Neural progenitor cell (in vitro differentiated cells): ENCODE measurements at regions not wholly inside any gene's neighbourhood (a gene's known extent, or its start where the extent isn't known, plus 50 kb on each side); places are given as distances from the start of the nearest gene placed in this dataset.

ENCODE experiments used
- DNase-seq: peaks from one replicate; pipeline ENCODE4 v3.0.0-alpha.2; 2016; ENCODE audit warnings: low spot score
- H2AFZ ChIP-seq: fragments of 200-600 bp; sonication (generic); replicated peaks from 2 replicates; pipeline ENCODE4 v1.6.1; 2016; ENCODE audit warnings: antibody characterized with exemption
- H3F3A ChIP-seq: fragments of 200-600 bp; sonication (generic); 2 replicates; pipeline ENCODE4 v1.6.1; 2016; ENCODE audit warnings: antibody characterized with exemption, low read depth
- H3K27ac ChIP-seq: fragments of 200-600 bp; sonication (generic); 2 replicates; pipeline ENCODE4 v1.5.1; 2016; ENCODE audit warnings: mild to moderate bottlenecking
- H3K27me3 ChIP-seq: fragments of 200-600 bp; sonication (generic); 2 replicates; pipeline ENCODE4 v1.6.1; 2016; ENCODE audit warnings: mild to moderate bottlenecking, moderate library complexity
- H3K36me3 ChIP-seq: fragments of 200-600 bp; sonication (generic); 2 replicates; pipeline ENCODE4 v1.5.1; 2016
- H3K4me1 ChIP-seq: fragments of 200-600 bp; sonication (generic); 2 replicates; pipeline ENCODE4 v1.6.1; 2016; ENCODE audit warnings: mixed run types
- H3K4me2 ChIP-seq: fragments of 200-600 bp; sonication (generic); 2 replicates; pipeline ENCODE4 v1.6.1; 2016
- H3K4me3 ChIP-seq: fragments of 200-600 bp; sonication (generic); 2 replicates; pipeline ENCODE4 v1.5.1; 2016
- H3K79me2 ChIP-seq: fragments of 200-600 bp; sonication (generic); 2 replicates; pipeline ENCODE4 v1.6.1; 2016; ENCODE audit warnings: low read depth
- H3K9ac ChIP-seq: fragments of 200-600 bp; sonication (generic); 2 replicates; pipeline ENCODE4 v1.6.1; 2016
- H3K9me3 ChIP-seq: fragments of 200-600 bp; sonication (generic); 2 replicates; pipeline ENCODE4 v1.5.1; 2016; ENCODE audit warnings: low read depth
- H4K20me1 ChIP-seq: fragments of 200-600 bp; sonication (generic); 2 replicates; pipeline ENCODE4 v1.6.1; 2016; ENCODE audit warnings: low read depth
- H3K27ac Mint-ChIP-seq: 3 replicates; pipeline ENCODE4 v1.8.0; 2021; ENCODE audit warnings: mixed read lengths
- H3K27me3 Mint-ChIP-seq: 2 replicates; pipeline ENCODE4 v1.8.0; 2022; ENCODE audit warnings: low read depth, mild to moderate bottlenecking, inconsistent platforms, moderate library complexity, mixed read lengths; ENCODE audit not compliant: insufficient read depth
- H3K36me3 Mint-ChIP-seq: 3 replicates; pipeline ENCODE4 v1.8.0; 2021; ENCODE audit warnings: mixed read lengths
- H3K4me1 Mint-ChIP-seq: 3 replicates; pipeline ENCODE4 v1.8.0; 2021; ENCODE audit warnings: mixed read lengths
- H3K4me3 Mint-ChIP-seq: 3 replicates; pipeline ENCODE4 v1.8.0; 2021; ENCODE audit warnings: mild to moderate bottlenecking, moderate library complexity, mixed read lengths
- H3K9me3 Mint-ChIP-seq: 3 replicates; pipeline ENCODE4 v1.8.0; 2020; ENCODE audit warnings: mixed read lengths
- EZH2 ChIP-seq: fragments of 200-600 bp; sonication (generic); IDR thresholded peaks from 2 replicates; pipeline ENCODE4 v1.6.1; 2017; ENCODE audit warnings: antibody characterized with exemption, mild to moderate bottlenecking, moderate library complexity
- EZH2phosphoT487 ChIP-seq: fragments of 200-600 bp; sonication (generic); IDR thresholded peaks from 2 replicates; pipeline ENCODE4 v1.6.1; 2017; ENCODE audit warnings: antibody characterized with exemption
- TF ChIP-seq, protein P1 (sequence below): fragments of 200-600 bp; sonication (generic); IDR thresholded peaks from 2 replicates; pipeline ENCODE4 v1.5.1; 2017; ENCODE audit warnings: antibody characterized with exemption, mild to moderate bottlenecking

DNA sequence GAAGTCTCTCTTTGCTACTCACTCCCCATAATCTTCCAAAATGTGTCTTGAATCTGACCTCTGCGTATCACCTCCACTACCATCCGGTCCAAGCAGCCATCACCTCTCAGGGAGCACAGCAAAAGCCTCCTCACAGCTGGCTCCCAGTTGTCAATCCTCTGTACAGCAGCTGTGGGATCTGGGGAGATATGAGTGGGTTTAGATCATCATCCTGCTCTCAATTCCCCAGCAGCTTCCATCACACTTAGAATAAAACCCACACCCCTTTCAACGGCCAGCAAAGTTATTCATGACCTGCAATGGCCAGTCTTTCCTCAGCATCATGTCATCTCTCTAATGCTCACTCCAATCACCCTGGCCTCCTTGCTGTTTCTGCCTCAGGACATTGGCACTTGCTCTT lies 261.6 kb downstream of the PAX3 start:
- Histone ChIP-seq H2AFZ (no peak overlapping the region), H3K4me1 (peaks cover 6% of the 10 kb centered on the region), H3K9me3 (no peaks in the 10 kb centered on the region), H3K27ac (no peak overlapping the region), H3K4me2 (no peak overlapping the region), H3K27me3 (peaks cover 4% of the 10 kb centered on the region), H3F3A (no peaks in the 10 kb centered on the region), H3K36me3 (no peaks in the 10 kb centered on the region), H3K9ac (no peak overlapping the region), H3K79me2 (no peaks in the 10 kb centered on the region), H3K4me3 (no peak overlapping the region), H4K20me1 (no peaks in the 10 kb centered on the region)
- TF ChIP-seq EZH2 (no peak), EZH2phosphoT487 (no peak)
- TF ChIP-seq, protein P1, sequence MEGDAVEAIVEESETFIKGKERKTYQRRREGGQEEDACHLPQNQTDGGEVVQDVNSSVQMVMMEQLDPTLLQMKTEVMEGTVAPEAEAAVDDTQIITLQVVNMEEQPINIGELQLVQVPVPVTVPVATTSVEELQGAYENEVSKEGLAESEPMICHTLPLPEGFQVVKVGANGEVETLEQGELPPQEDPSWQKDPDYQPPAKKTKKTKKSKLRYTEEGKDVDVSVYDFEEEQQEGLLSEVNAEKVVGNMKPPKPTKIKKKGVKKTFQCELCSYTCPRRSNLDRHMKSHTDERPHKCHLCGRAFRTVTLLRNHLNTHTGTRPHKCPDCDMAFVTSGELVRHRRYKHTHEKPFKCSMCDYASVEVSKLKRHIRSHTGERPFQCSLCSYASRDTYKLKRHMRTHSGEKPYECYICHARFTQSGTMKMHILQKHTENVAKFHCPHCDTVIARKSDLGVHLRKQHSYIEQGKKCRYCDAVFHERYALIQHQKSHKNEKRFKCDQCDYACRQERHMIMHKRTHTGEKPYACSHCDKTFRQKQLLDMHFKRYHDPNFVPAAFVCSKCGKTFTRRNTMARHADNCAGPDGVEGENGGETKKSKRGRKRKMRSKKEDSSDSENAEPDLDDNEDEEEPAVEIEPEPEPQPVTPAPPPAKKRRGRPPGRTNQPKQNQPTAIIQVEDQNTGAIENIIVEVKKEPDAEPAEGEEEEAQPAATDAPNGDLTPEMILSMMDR = no peak
- DNase-seq = no peak
- no peaks in the 10 kb centered on the region for H3K9me3 Mint-ChIP-seq
- peaks cover 6% of the 10 kb centered on the region for H3K4me1 Mint-ChIP-seq
- no peak overlapping the region for H3K4me3 Mint-ChIP-seq
- no peaks in the 10 kb centered on the region for H3K27me3 Mint-ChIP-seq
- H3K36me3 Mint-ChIP-seq = no peaks in the 10 kb centered on the region
- no peak overlapping the region for H3K27ac Mint-ChIP-seq

DNA sequence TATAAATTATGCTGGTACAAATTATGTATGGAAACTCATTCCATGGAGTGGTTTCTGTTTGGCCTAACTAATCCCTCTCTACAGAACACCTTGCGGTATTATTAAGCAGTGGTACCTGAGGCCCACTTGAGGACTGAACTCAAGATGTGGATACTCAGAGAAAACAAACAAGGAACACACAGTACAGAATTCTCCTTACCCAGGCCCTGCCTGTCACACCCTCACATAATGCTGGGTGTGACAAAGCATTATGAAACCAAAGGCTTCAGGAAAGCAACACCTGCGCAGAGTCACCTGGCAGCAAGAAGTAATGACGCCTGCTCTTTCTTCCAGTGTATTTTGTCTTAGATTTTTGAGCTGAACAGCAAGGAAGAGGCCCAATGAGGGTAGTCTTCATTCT lies 264.7 kb downstream of the PAX3 start:
- peaks cover 3% of the 10 kb centered on the region for H3K9me3 Mint-ChIP-seq
- H3K36me3 ChIP-seq = no peaks in the 10 kb centered on the region
- DNase-seq = no peak

DNA sequence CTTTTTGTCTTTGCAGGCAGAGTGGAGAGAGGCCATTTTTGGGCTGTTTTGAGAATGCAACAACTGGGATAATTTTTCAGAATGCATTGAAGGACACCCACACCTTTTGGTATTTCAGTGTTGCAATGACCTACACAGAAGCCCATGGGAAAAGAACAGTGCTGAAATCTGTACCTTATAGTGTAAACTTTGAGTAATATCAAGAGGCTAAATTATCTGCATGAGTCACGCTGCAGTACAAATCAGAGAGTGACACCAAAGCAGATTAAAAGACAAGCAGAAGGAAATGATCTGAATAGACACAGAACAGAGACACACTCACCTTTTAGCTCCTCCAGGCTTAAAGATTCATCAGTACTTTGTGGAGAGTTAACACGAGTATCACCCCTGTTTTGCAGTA lies 265.3 kb downstream of the PAX3 start:
- Histone ChIP-seq H3K27me3 (peaks cover 4% of the 10 kb centered on the region), H3K4me3 (no peak overlapping the region), H3K4me1 (peaks cover 6% of the 10 kb centered on the region), H3K4me2 (no peak overlapping the region), H3K79me2 (no peaks in the 10 kb centered on the region), H3K36me3 (no peaks in the 10 kb centered on the region), H3K9me3 (no peaks in the 10 kb centered on the region), H3K9ac (no peak overlapping the region), H3K27ac (no peak overlapping the region), H2AFZ (no peak overlapping the region), H3F3A (no peaks in the 10 kb centered on the region), H4K20me1 (no peaks in the 10 kb centered on the region)
- peaks cover 4% of the 10 kb centered on the region for H3K9me3 Mint-ChIP-seq
- DNase-seq = no peak
- TF ChIP-seq EZH2phosphoT487 = no peak
- TF ChIP-seq, protein P1 = no peak
- H3K36me3 Mint-ChIP-seq = no peaks in the 10 kb centered on the region
- H3K27me3 Mint-ChIP-seq = peaks cover under 1% of the 10 kb centered on the region
- H3K4me3 Mint-ChIP-seq = no peak overlapping the region
- H3K4me1 Mint-ChIP-seq = peaks cover 5% of the 10 kb centered on the region
- H3K27ac Mint-ChIP-seq = no peak overlapping the region

More for the DNA sequence above, 264.7 kb downstream of the PAX3 start:
- Histone ChIP-seq H3K9ac (no peak overlapping the region), H3K27ac (no peak overlapping the region), H3F3A (no peaks in the 10 kb centered on the region), H4K20me1 (no peaks in the 10 kb centered on the region), H3K4me3 (no peak overlapping the region), H3K9me3 (no peaks in the 10 kb centered on the region), H3K4me2 (no peak overlapping the region), H3K27me3 (peaks cover 4% of the 10 kb centered on the region), H2AFZ (no peak overlapping the region), H3K4me1 (peaks cover 6% of the 10 kb centered on the region), H3K79me2 (no peaks in the 10 kb centered on the region)
- no peak overlapping the region for H3K4me3 Mint-ChIP-seq
- H3K36me3 Mint-ChIP-seq = no peaks in the 10 kb centered on the region
- TF ChIP-seq EZH2 (no peak), EZH2phosphoT487 (no peak)
- TF ChIP-seq, protein P1 = no peak
- no peak overlapping the region for H3K27ac Mint-ChIP-seq
- H3K4me1 Mint-ChIP-seq = peaks cover 6% of the 10 kb centered on the region
- no peaks in the 10 kb centered on the region for H3K27me3 Mint-ChIP-seq
